Thyroid gland (tissue), 4 donors: ENCODE measurements at regions not wholly inside any gene's neighbourhood (a gene's known extent, or its start where the extent isn't known, plus 50 kb on each side); places are given as distances from the start of the nearest gene placed in this dataset.

Experiments used
- CTCF ChIP-seq, 6 experiments: fragments of 200-600 bp in 3 of 6; fragments of 450-650 bp in 3 of 6; sonication (generic) in 3 of 6; IDR thresholded peaks; one replicate each; pipeline ENCODE4 v1.5.1; 2016 to 2019; ENCODE audit warnings: antibody characterized with exemption in 6 of 6, mild to moderate bottlenecking in 2 of 6, inconsistent platforms in 1 of 6, moderate library complexity in 1 of 6
- POLR2A ChIP-seq, 2 donors: fragments of 450-650 bp; IDR thresholded peaks; one replicate each; pipeline ENCODE4 v1.6.1; 2017; ENCODE audit warnings: antibody characterized with exemption in 2 of 2, mild to moderate bottlenecking in 2 of 2, moderate library complexity in 1 of 2

GRCh38 chr6:84466511-84466910 lies 239.1 kb upstream of the CEP162 start:
- TF ChIP-seq CTCF (IDR thresholded peaks at IDR 0.05) (no peak), POLR2A (IDR thresholded peaks at IDR 0.05) (no peak)
